Stimulated activated CD8-positive, alpha-beta memory T cell treated with anti-CD3 and anti-CD28 coated beads, Interleukin-7, amount 100 ng/mL, for 1 hour (primary cell): ENCODE measurements at regions not wholly inside any gene's neighbourhood (a gene's known extent, or its start where the extent isn't known, plus 50 kb on each side); places are given as distances from the start of the nearest gene placed in this dataset.
"Not testable (repeated sequence)": the region's sequence is repeated elsewhere in the genome, so short reads cannot be mapped to it uniquely, and the experiment has no call there.

Experiments used
- DNase-seq, 2 donors: peaks; one replicate each; pipeline ENCODE4 v3.0.0-alpha.2; 2020; ENCODE audit warnings: low read depth in 2 of 2

- not testable (repeated sequence) for DNase-seq
These were observed 1399.9 kb upstream of the PCDH10 start for GRCh38 chr4:131749224-131749623.

- DNase-seq, result not testable (repeated sequence)
These were observed 1399.1 kb upstream of the PCDH10 start for GRCh38 chr4:131750006-131750405.

- DNase-seq, result not testable (repeated sequence)
These were observed 1398.6 kb upstream of the PCDH10 start for GRCh38 chr4:131750469-131750868.

- DNase-seq, result not testable (repeated sequence)
These were observed 1386.9 kb upstream of the PCDH10 start for GRCh38 chr4:131762234-131762633.

- DNase-seq, result no peak
These were observed 1384.4 kb upstream of the PCDH10 start for GRCh38 chr4:131764730-131765129.

GRCh38 chr4:131774382-131774781 is 1374.7 kb upstream of the PCDH10 start:
- DNase-seq, result not testable (repeated sequence)

GRCh38 chr4:131810565-131810964 is 1338.5 kb upstream of the PCDH10 start:
- not testable (repeated sequence) for DNase-seq
